ENCODE measurements at regions not wholly inside any gene's neighbourhood (a gene's known extent, or its start where the extent isn't known, plus 50 kb on each side); places are given as distances from the start of the nearest gene placed in this dataset.

- Mint-ChIP-seq H3K36me3 (ENCODE audit: insufficient read depth, unreplicated experiment) (no peaks in the 10 kb centered on the region), H3K4me3 (ENCODE audit: unreplicated experiment) (no peak overlapping the region), H3K27ac (ENCODE audit: low read depth, unreplicated experiment) (no peak overlapping the region), H3K9me3 (ENCODE audit: unreplicated experiment) (peaks cover 7% of the 10 kb centered on the region), H3K27me3 (ENCODE audit: insufficient read depth, unreplicated experiment) (peaks cover 44% of the 10 kb centered on the region), H3K4me1 (ENCODE audit: insufficient read depth, unreplicated experiment) (no peaks in the 10 kb centered on the region)
- POLR2A ChIA-PET: no interaction called here
- no peak for DNase-seq (ENCODE audit: unreplicated experiment)
- no peak for TF ChIP-seq CTCF (IDR thresholded peaks at IDR 0.05; ENCODE audit: unreplicated experiment)
- intact Hi-C loops (cut with micrococcal nuclease): no loop called here
- BruUV-seq (replicated peaks): no TSS peak
- CTCF ChIA-PET: interaction anchor here (0.5 kb wide), 1 partner anchor 16 kb away, joined by 3 read pairs; no protein-coding TSS in a partner anchor
Observed at GRCh38 chr6:168838037-168838399, 397.0 kb downstream of the SMOC2 start.

- Mint-ChIP-seq H3K27me3 (ENCODE audit: insufficient read depth, unreplicated experiment) (peaks cover 47% of the 10 kb centered on the region), H3K4me3 (ENCODE audit: unreplicated experiment) (no peak overlapping the region), H3K9me3 (ENCODE audit: unreplicated experiment) (peaks cover 7% of the 10 kb centered on the region), H3K27ac (ENCODE audit: low read depth, unreplicated experiment) (no peak overlapping the region), H3K4me1 (ENCODE audit: insufficient read depth, unreplicated experiment) (no peaks in the 10 kb centered on the region), H3K36me3 (ENCODE audit: insufficient read depth, unreplicated experiment) (no peaks in the 10 kb centered on the region)
- TF ChIP-seq CTCF (IDR thresholded peaks at IDR 0.05; ENCODE audit: unreplicated experiment): no peak
- POLR2A ChIA-PET: no interaction called here
- intact Hi-C loops (cut with micrococcal nuclease): no loop called here
- BruUV-seq (replicated peaks): no TSS peak
- DNase-seq (ENCODE audit: unreplicated experiment): no peak
- CTCF ChIA-PET: interaction anchor here (0.5 kb wide), 1 partner anchor 16 kb away, joined by 3 read pairs; no protein-coding TSS in a partner anchor
Observed at GRCh38 chr6:168837254-168838036, 396.5 kb downstream of the SMOC2 start.

GRCh38 chr6:168835991-168836390 lies 395.0 kb downstream of the SMOC2 start:
- ChIA-PET POLR2A (no interaction called here), CTCF (interaction anchor here (0.6 kb wide), 1 partner anchor 78 kb away, joined by 3 read pairs; no protein-coding TSS in a partner anchor)
- Mint-ChIP-seq H3K4me1 (ENCODE audit: insufficient read depth, unreplicated experiment) (no peaks in the 10 kb centered on the region), H3K27me3 (ENCODE audit: insufficient read depth, unreplicated experiment) (peaks cover 36% of the 10 kb centered on the region), H3K27ac (ENCODE audit: low read depth, unreplicated experiment) (no peak overlapping the region), H3K36me3 (ENCODE audit: insufficient read depth, unreplicated experiment) (no peaks in the 10 kb centered on the region), H3K4me3 (ENCODE audit: unreplicated experiment) (no peak overlapping the region), H3K9me3 (ENCODE audit: unreplicated experiment) (peaks cover 7% of the 10 kb centered on the region)
- intact Hi-C loops (cut with micrococcal nuclease): no loop called here
- no TSS peak for BruUV-seq (replicated peaks)
- TF ChIP-seq CTCF (IDR thresholded peaks at IDR 0.05; ENCODE audit: unreplicated experiment): no peak
- DNase-seq (ENCODE audit: unreplicated experiment): no peak

GRCh38 chr6:168834801-168835200 lies 393.8 kb downstream of the SMOC2 start:
- no peak for TF ChIP-seq CTCF (IDR thresholded peaks at IDR 0.05; ENCODE audit: unreplicated experiment)
- Mint-ChIP-seq H3K9me3 (ENCODE audit: unreplicated experiment) (peaks cover 7% of the 10 kb centered on the region), H3K27ac (ENCODE audit: low read depth, unreplicated experiment) (no peak overlapping the region), H3K4me3 (ENCODE audit: unreplicated experiment) (no peak overlapping the region), H3K27me3 (ENCODE audit: insufficient read depth, unreplicated experiment) (peaks cover 36% of the 10 kb centered on the region), H3K36me3 (ENCODE audit: insufficient read depth, unreplicated experiment) (no peaks in the 10 kb centered on the region), H3K4me1 (ENCODE audit: insufficient read depth, unreplicated experiment) (no peaks in the 10 kb centered on the region)
- intact Hi-C loops (cut with micrococcal nuclease): no loop called here
- ChIA-PET POLR2A (no interaction called here), CTCF (interaction anchor here (0.6 kb wide), 1 partner anchor 1310 kb away, joined by 3 read pairs; no protein-coding TSS in a partner anchor)
- DNase-seq (ENCODE audit: unreplicated experiment): no peak
- no TSS peak for BruUV-seq (replicated peaks)

All from MCF 10A (cell line).